HCT116 (cell line): ENCODE measurements at regions not wholly inside any gene's neighbourhood (a gene's known extent, or its start where the extent isn't known, plus 50 kb on each side); places are given as distances from the start of the nearest gene placed in this dataset.

ENCODE experiments used
- CEBPB ChIP-seq: IDR thresholded peaks from 2 replicates; pipeline ENCODE4 v1.6.1; 2012; ENCODE audit warnings: low read depth
- ELF1 ChIP-seq: IDR thresholded peaks from 2 replicates; pipeline ENCODE4 v1.6.1; 2012; ENCODE audit warnings: low read depth, borderline replicate concordance
- EZH2 ChIP-seq: fragments of 200-600 bp; sonication (generic); IDR thresholded peaks from 2 replicates; pipeline ENCODE4 v1.6.1; 2017; ENCODE audit warnings: antibody characterized with exemption, mixed run types
- POLR2A ChIP-seq: IDR thresholded peaks from 2 replicates; pipeline ENCODE4 v1.7.0; 2011; ENCODE audit warnings: borderline replicate concordance; ENCODE audit not compliant: insufficient read depth, insufficient read length; ENCODE audit errors: extremely low read depth
- POLR2AphosphoS5 ChIP-seq: IDR thresholded peaks from 2 replicates; pipeline ENCODE4 v1.6.1; 2011; ENCODE audit warnings: mild to moderate bottlenecking, low read depth, low read length, moderate library complexity
- RAD21 ChIP-seq: IDR thresholded peaks from 2 replicates; pipeline ENCODE4 v1.6.1; 2012; ENCODE audit warnings: low read depth, mild to moderate bottlenecking
- YY1 ChIP-seq: IDR thresholded peaks from 2 replicates; pipeline ENCODE4 v1.6.1; 2011; ENCODE audit warnings: low read length, low read depth, moderate library complexity, mild to moderate bottlenecking; ENCODE audit not compliant: insufficient replicate concordance; ENCODE audit errors: extremely low read depth
- ZFX ChIP-seq: fragments of 450-650 bp; IDR thresholded peaks from 2 replicates; pipeline ENCODE4 v1.6.1; 2017
- TF ChIP-seq, protein P1 (sequence below), 3 experiments: fragments of 200-600 bp in 1 of 3; sonication (generic) in 1 of 3; IDR thresholded peaks in 2 of 3; conservative IDR thresholded peaks in 1 of 3; 2 replicates each; pipeline ENCODE4 v1.5.1; 2012 to 2017; ENCODE audit warnings: low read depth in 2 of 3, low read length in 2 of 3, antibody characterized with exemption in 1 of 3, borderline replicate concordance in 1 of 3, control low read depth in 1 of 3, mild to moderate bottlenecking in 1 of 3, mixed read lengths in 1 of 3, mixed run types in 1 of 3, moderate library complexity in 1 of 3; ENCODE audit not compliant: insufficient read depth in 1 of 3

DNA sequence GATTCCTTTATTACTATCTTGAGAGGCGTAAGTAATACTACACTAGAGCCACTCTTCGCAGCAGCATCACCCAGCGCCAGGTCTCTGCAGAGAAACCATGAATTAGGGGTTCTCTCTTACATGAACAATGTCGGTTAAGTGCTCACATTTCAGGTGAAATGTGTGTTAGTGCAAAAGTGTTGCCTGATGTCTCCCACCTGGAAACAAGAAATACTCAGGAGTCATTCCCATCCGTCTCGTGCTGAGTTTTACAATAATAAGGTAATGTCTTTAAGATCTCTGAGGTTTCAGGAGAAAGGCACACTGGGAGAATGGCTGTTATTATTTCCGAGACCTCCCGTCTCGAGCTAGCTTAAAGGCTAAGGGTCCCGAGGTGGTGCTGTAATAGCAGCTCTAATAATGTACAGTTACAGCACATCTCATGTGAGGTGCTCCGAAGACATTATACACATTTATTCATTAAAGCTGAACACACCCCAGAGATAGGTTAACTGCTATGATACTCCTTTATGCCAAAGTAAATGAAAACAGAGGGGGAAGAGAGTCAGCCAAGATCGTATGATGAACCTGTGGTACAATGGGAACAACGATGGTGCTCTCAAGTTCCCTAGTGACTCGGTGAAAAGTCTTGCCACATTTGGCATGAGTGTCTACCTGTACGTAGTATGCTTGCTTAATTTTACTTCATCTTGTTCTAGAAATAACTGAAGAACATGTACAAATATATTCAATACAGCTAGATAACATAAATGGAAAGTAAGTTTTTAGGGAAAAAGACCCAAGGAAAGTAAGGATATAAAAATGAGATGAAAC lies 458.3 kb upstream of the CITED2 start:
- no peak for TF ChIP-seq YY1
- no peak for TF ChIP-seq EZH2
- TF ChIP-seq ELF1: no peak
- TF ChIP-seq, protein P1, sequence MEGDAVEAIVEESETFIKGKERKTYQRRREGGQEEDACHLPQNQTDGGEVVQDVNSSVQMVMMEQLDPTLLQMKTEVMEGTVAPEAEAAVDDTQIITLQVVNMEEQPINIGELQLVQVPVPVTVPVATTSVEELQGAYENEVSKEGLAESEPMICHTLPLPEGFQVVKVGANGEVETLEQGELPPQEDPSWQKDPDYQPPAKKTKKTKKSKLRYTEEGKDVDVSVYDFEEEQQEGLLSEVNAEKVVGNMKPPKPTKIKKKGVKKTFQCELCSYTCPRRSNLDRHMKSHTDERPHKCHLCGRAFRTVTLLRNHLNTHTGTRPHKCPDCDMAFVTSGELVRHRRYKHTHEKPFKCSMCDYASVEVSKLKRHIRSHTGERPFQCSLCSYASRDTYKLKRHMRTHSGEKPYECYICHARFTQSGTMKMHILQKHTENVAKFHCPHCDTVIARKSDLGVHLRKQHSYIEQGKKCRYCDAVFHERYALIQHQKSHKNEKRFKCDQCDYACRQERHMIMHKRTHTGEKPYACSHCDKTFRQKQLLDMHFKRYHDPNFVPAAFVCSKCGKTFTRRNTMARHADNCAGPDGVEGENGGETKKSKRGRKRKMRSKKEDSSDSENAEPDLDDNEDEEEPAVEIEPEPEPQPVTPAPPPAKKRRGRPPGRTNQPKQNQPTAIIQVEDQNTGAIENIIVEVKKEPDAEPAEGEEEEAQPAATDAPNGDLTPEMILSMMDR (IDR thresholded peaks at IDR 0.05 in 2 of 3, conservative IDR thresholded peaks at IDR 0.05 in 1 of 3; ENCODE audit: borderline replicate concordance in 1 of 3, insufficient read depth in 1 of 3, low read depth in 2 of 3, low read length in 2 of 3): no peak
- no peak for TF ChIP-seq POLR2AphosphoS5
- TF ChIP-seq POLR2A: no peak
- TF ChIP-seq CEBPB: no peak
- TF ChIP-seq ZFX: no peak
- no peak for TF ChIP-seq RAD21
